HUES64 (cell line): ENCODE measurements at regions not wholly inside any gene's neighbourhood (a gene's known extent, or its start where the extent isn't known, plus 50 kb on each side); places are given as distances from the start of the nearest gene placed in this dataset.

Source experiments
- H3K27ac ChIP-seq: 2 replicates; pipeline ENCODE4 v1.7.0; 2013; ENCODE audit warnings: low read depth, low read length, inconsistent platforms
- H3K27me3 ChIP-seq: 2 replicates; pipeline ENCODE4 v1.6.1; 2013; ENCODE audit warnings: mild to moderate bottlenecking, low read length; ENCODE audit not compliant: insufficient read depth
- H3K36me3 ChIP-seq: 2 replicates; pipeline ENCODE4 v1.6.1; 2013; ENCODE audit warnings: mild to moderate bottlenecking, low read length; ENCODE audit not compliant: insufficient read depth
- H3K4me1 ChIP-seq: 2 replicates; pipeline ENCODE4 v1.6.1; 2013; ENCODE audit warnings: mild to moderate bottlenecking, low read length, moderate library complexity; ENCODE audit not compliant: insufficient read depth
- H3K4me3 ChIP-seq: 2 replicates; pipeline ENCODE4 v1.5.1; 2013; ENCODE audit warnings: mild to moderate bottlenecking, low read length, moderate library complexity
- H3K9ac ChIP-seq: 2 replicates; pipeline ENCODE4 v1.6.1; 2013; ENCODE audit warnings: mild to moderate bottlenecking, low read depth, low read length
- H3K9me3 ChIP-seq: 2 replicates; pipeline ENCODE4 v1.6.1; 2013; ENCODE audit warnings: low read depth, low read length; ENCODE audit not compliant: insufficient read depth
- WGBS: fragments of 150-250, 120-280 bp; methylation state at CpG from one replicate; pipeline ENCODE4 v1.1.7; 2013; ENCODE audit warnings: missing lambda C conversion rate; 5-methylcytosine and 5-hydroxymethylcytosine counted together

DNA sequence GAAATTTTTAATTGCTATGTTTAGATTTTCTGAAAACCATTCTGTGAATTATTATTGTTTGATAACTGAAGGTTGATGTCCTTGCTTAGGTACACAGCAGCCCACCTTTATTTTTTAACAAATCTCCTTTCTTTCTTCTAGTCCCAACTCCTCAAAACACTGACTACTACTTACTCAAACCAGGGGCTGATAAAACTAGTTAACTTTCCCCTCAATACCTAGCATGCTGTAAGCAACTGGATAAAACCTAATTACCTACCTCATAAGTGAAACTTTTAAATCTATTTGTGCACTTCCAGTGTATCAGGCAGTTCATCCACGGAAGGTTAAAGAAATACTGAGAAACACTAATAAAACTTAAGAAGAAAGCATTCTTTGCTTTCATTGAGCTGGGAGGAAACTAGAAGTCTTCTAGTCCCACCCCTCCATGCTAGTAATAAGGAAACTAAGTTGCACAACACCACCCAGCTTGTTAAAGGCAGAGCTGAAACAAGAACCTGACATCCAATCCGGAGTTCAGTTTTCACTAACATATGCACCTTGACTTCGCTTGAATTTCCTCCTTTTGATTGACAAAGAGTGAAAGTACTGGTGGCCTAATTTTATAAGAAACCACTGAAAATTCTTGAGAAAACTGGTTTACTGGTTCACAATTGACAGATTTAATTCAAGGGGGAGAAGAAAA, 180.2 kb upstream of the TET2 start:
- Histone ChIP-seq H3K9ac (no peak overlapping the region), H3K36me3 (no peaks in the 10 kb centered on the region), H3K27me3 (no peaks in the 10 kb centered on the region), H3K4me3 (no peak overlapping the region), H3K27ac (no peak overlapping the region), H3K9me3 (0 out of 2 replicates have a peak, but pooled peaks cover 8% of the 10 kb centered on the region), H3K4me1 (no peaks in the 10 kb centered on the region)
- WGBS = 86% methylated on average over 3 of the region's 3 CpGs

- H3K9ac ChIP-seq = no peak overlapping the region
- H3K4me1 ChIP-seq = no peaks in the 10 kb centered on the region
- no peaks in the 10 kb centered on the region for H3K36me3 ChIP-seq
- H3K9me3 ChIP-seq = 0 out of 2 replicates have a peak, but pooled peaks cover 4% of the 10 kb centered on the region
- no peak overlapping the region for H3K27ac ChIP-seq
- 89% methylated on average over 3 of the region's 3 CpGs for WGBS
- no peaks in the 10 kb centered on the region for H3K27me3 ChIP-seq
- no peak overlapping the region for H3K4me3 ChIP-seq
These were observed 179.7 kb upstream of the TET2 start for GRCh38 chr4:104967034-104967401.

GRCh38 chr4:104969394-104970082, 177.1 kb upstream of the TET2 start:
- no peaks in the 10 kb centered on the region for H3K36me3 ChIP-seq
- H3K27me3 ChIP-seq = no peaks in the 10 kb centered on the region; the same call in 1 of the 2 replicates
- H3K27ac ChIP-seq = no peak overlapping the region
- no peak overlapping the region for H3K4me3 ChIP-seq
- H3K9me3 ChIP-seq = no peaks in the 10 kb centered on the region
- H3K9ac ChIP-seq = no peak overlapping the region
- WGBS = 86% methylated on average over 1 of the region's 3 CpGs
- H3K4me1 ChIP-seq = no peaks in the 10 kb centered on the region

DNA sequence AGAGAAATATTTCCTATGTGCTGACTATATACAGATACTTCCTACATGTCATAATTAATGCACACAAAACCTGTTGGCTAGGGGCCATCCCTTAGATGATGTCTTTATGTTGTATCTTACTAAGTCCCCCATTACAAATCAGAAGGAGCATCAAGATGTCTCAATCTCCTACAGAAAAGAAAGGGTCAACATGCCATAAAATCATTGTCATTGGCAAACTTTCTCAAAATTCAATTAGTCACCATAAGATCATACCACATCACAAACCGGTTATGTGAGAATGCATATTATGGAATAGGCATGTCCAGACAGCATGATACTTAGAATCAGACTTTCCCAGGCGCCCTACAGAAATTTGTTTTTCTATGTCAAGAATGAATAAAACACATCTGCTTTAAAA, 175.2 kb upstream of the TET2 start:
- H3K4me1 ChIP-seq = no peaks in the 10 kb centered on the region
- no peaks in the 10 kb centered on the region for H3K36me3 ChIP-seq
- no peak overlapping the region for H3K9ac ChIP-seq
- H3K27ac ChIP-seq = no peak overlapping the region
- H3K27me3 ChIP-seq = no peaks in the 10 kb centered on the region; the same call in 1 of the 2 replicates
- H3K4me3 ChIP-seq = no peak overlapping the region
- WGBS = 80% methylated on average over 2 of the region's 2 CpGs
- no peaks in the 10 kb centered on the region for H3K9me3 ChIP-seq

GRCh38 chr4:104973708-104974107, 173.0 kb upstream of the TET2 start:
- Histone ChIP-seq H3K27me3 (no peaks in the 10 kb centered on the region; the same call in 1 of the 2 replicates), H3K9ac (no peak overlapping the region), H3K27ac (no peak overlapping the region), H3K9me3 (no peaks in the 10 kb centered on the region), H3K4me1 (no peaks in the 10 kb centered on the region), H3K4me3 (no peak overlapping the region), H3K36me3 (no peaks in the 10 kb centered on the region)
- WGBS = 86% methylated on average over 2 of the region's 2 CpGs

DNA sequence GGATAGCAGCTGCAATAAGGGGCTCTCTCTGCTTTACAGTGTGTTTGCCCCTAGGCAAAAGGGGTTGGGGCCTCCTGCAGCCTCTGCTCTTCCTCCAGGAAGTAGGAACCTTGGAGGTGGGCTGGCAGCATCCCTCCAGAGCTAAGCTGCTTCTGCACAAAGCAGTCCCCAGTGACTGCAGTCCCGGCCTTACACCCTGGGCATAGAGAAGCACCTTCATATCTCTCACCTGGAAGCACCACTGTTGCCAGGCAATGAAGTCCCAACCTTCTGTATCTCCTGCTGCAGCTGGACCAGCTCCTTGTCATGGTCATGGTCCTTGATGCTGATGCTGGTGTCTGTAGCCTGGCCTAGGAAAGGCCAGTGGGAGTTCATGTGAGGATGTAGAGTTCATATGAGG, 171.1 kb upstream of the TET2 start:
- no peaks in the 10 kb centered on the region for H3K36me3 ChIP-seq
- no peak overlapping the region for H3K4me3 ChIP-seq
- H3K4me1 ChIP-seq = no peaks in the 10 kb centered on the region
- no peaks in the 10 kb centered on the region for H3K9me3 ChIP-seq
- H3K27me3 ChIP-seq = no peaks in the 10 kb centered on the region; the same call in 1 of the 2 replicates
- no peak overlapping the region for H3K9ac ChIP-seq
- no peak overlapping the region for H3K27ac ChIP-seq
- WGBS = 88% methylated on average over 1 of the region's 1 CpG

DNA sequence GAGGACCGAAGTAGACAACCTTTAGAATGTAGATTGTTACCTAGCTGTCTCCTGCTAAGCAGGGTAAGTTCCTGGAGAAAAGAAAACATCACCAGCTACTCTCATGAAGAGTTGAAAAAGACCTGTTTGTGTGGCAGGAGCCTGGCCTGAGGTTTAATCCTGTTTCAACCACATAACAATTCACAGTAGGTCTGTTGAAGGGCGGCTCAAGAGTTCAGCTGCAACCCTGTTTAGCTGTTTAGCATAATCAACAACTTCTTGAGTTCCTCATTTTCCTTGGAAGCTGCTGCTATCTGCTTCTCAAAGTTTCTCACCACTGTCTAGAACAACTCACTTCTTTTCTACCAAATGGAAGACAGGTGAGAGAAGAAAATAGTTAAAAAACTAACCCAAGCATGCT, 170.4 kb upstream of the TET2 start:
- Histone ChIP-seq H3K9me3 (no peaks in the 10 kb centered on the region), H3K36me3 (no peaks in the 10 kb centered on the region), H3K4me3 (no peak overlapping the region), H3K27ac (no peak overlapping the region), H3K27me3 (no peaks in the 10 kb centered on the region; the same call in 1 of the 2 replicates), H3K4me1 (no peaks in the 10 kb centered on the region), H3K9ac (no peak overlapping the region)
- WGBS = 90% methylated on average over 2 of the region's 2 CpGs

DNA sequence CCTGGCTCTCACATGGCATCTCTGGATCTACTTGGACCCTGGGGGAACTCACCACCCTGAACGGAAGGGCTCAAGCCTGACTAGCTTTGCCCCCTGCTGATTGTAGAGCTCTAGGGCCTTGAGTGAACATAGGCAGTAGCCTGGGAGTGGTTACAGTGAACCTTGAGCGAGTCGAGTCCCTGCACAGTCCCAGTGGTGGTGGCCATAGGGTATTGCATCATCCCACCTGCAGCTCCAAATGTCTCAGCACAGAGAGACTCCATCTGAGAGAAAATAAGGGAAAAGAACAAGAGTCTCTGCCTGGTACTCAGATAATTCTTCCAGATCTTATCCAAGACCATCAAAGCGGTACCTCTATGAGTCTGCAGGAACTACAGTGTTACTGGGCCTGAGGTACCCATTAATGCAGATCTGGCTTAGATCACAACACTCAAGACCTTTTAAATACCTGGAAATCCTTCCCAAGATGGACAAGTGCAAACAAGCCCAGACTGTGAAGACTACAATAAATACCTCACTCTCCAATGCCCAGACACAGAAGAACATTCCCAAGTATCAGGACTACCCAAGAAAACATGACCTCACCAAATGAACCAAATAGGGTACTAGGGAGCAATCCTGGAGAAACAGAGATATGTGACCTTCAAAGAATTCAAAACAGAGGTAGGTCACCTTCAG, 167.5 kb upstream of the TET2 start:
- 92% methylated on average over 4 of the region's 4 CpGs for WGBS
- H3K4me3 ChIP-seq = no peak overlapping the region
- H3K36me3 ChIP-seq = no peaks in the 10 kb centered on the region
- no peaks in the 10 kb centered on the region for H3K27me3 ChIP-seq
- H3K9me3 ChIP-seq = no peaks in the 10 kb centered on the region
- H3K27ac ChIP-seq = no peak overlapping the region
- no peak overlapping the region for H3K9ac ChIP-seq
- H3K4me1 ChIP-seq = no peaks in the 10 kb centered on the region

DNA sequence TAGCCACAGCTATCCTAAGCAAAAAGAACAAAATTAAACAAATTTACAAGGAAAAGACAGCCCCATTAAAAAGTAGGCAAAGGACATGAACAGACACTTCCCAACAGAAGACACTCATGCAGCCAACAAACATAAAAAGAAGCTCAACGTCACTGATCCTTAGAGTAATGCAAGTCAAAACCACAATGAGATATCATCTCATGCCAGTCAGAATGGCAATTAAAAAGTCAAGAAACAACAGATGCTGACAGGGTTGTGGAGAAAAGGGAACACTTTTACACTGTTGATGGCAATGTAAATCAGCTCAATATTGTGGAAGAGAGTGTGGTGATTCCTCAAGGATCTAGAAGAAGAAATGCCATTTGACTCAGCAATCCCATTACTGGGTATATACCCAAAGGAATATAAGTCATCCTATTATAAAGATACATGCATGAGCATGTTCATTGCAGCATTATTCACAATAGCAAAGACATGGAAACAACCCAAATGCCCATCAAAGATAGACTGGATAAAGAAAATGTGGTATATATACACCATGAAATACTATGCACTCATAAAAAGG, 163.0 kb upstream of the TET2 start:
- Histone ChIP-seq H3K27me3 (no peaks in the 10 kb centered on the region), H3K4me3 (no peak overlapping the region), H3K4me1 (no peaks in the 10 kb centered on the region), H3K27ac (no peak overlapping the region), H3K9me3 (no peaks in the 10 kb centered on the region), H3K36me3 (no peaks in the 10 kb centered on the region), H3K9ac (no peak overlapping the region)
- WGBS = 81% methylated on average over 1 of the region's 1 CpG

DNA sequence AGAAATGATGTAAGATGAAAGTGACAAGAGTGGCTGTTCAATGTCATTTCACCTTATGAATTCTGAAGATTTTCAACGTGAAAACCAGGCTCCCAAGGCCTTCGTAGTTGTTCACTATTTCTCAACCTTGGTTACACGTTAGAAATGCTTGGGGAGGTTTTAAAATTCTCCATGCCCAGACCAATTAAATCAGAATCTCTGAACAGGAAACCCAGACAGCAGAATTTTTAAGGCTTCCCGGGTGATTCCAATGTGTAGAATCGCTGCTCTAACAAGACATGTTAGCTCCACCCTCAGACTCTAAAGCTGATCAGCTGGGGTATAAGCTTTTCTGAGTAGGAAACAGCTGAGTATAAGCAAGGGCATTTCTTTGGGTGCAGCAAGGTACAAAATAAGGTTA, 160.4 kb upstream of the TET2 start:
- Histone ChIP-seq H3K27me3 (peaks cover 4% of the 10 kb centered on the region; the same call in 1 of the 2 replicates), H3K36me3 (no peaks in the 10 kb centered on the region), H3K9ac (no peak overlapping the region), H3K4me3 (no peak overlapping the region), H3K9me3 (no peaks in the 10 kb centered on the region), H3K27ac (no peak overlapping the region), H3K4me1 (no peaks in the 10 kb centered on the region)
- WGBS = 80% methylated on average over 5 of the region's 5 CpGs

DNA sequence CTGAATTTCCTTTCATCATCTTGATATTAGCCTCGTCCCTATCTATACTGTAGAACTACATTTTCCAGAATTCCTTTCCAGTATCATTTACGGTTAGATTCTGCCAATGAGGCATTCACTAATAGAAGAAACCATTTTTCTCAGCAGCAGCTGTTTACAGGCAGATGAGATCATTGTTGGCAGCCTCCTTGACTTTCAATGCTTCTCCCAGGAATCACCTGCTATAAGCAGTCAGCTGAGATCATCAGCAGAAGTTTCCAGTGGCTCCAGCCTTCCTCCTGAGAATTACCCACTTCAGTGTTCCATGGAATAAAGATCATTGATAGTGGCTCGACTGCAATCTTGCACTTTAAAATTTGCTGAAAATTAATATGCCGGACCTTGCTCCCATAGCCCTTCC, 157.3 kb upstream of the TET2 start:
- no peak overlapping the region for H3K27ac ChIP-seq
- 87% methylated on average over 4 of the region's 4 CpGs for whole genome bisulfite sequencing
- no peaks in the 10 kb centered on the region for H3K36me3 ChIP-seq
- no peaks in the 10 kb centered on the region for H3K9me3 ChIP-seq
- no peak overlapping the region for H3K9ac ChIP-seq
- H3K27me3 ChIP-seq = peaks cover 4% of the 10 kb centered on the region
- H3K4me1 ChIP-seq = no peaks in the 10 kb centered on the region
- H3K4me3 ChIP-seq = no peak overlapping the region
